IPS-18c (cell line): ENCODE measurements at regions not wholly inside any gene's neighbourhood (a gene's known extent, or its start where the extent isn't known, plus 50 kb on each side); places are given as distances from the start of the nearest gene placed in this dataset.

ENCODE experiments used
- H3K4me3 ChIP-seq: 2 replicates; pipeline ENCODE4 v1.7.0; 2013; ENCODE audit warnings: low read depth, mild to moderate bottlenecking, low read length, moderate library complexity; ENCODE audit not compliant: insufficient read depth
- H3K9me3 ChIP-seq: one replicate; pipeline ENCODE4 v1.6.1; 2013; ENCODE audit warnings: mild to moderate bottlenecking, low read length, moderate library complexity; ENCODE audit not compliant: control insufficient read depth, insufficient read depth

- H3K4me3 ChIP-seq = no peak overlapping the region
- no peaks in the 10 kb centered on the region for H3K9me3 ChIP-seq
Observed at GRCh38 chr1:200329208-200329882, 80.5 kb downstream of the ZNF281 start.

DNA sequence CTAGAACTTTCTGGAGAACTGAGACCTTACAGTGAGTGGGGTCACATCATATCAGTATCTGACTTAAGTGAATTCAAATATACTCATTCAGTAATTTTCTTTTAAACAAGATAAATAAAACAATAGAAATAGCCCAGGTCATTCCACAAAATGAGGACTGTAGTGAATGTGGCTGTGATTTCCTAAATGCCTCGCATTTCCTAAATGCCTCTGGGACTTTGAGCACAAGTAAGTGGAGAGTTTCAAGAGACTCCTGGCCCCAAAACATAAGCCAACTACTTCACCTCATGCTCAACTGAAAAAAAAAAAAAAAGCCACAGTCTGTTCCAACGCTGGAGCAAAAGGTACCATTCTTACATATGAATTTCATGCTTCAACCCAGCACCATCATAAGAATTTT, 81.5 kb downstream of the ZNF281 start:
- Histone ChIP-seq H3K4me3 (no peak overlapping the region), H3K9me3 (peaks cover 2% of the 10 kb centered on the region)

DNA sequence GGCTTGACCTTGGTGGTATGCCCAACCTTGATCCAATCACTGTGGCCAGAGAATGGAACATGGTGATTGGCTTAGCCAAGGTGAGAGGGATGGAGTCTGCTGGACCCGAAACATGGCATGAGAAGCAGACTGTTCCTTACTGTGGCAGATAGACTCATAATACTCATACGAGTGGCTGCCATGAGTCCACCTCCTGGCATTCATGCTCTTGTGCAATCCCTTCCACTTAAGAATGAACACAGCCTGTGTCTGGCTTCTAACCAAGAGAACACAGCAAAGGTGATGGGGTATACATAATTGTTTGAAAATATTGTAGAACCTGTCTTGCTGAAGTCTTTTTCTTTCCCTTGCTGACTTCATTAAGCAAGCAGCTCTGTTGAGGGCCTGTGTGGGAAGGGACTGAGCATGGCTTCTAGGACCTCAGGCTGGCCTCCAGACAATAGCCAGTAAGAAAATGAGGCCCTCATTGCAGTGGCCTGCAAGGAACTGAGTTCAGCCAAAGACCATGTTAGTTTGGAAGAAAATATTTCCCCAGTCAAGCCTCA, 85.9 kb downstream of the ZNF281 start:
- Histone ChIP-seq H3K9me3 (peaks cover 2% of the 10 kb centered on the region), H3K4me3 (no peak overlapping the region)

DNA sequence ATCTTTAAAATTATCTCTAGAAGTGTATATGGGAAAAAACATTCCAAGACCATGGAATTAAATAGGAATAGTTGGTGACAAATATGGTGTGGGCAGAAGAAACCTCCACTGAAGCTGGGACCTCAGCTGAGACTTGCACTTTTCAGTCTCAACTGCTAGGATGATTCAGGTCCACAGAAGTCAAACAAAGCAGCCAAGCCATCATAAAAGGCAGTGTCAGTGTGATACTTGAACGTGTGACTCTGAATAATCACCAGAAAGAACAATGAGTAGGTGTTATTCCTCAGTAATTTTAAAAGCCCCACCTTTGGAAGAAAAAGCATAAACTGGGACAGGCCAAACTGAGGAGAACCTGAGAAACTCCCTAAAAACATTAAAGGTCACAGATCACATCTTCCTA, 90.7 kb downstream of the ZNF281 start:
- Histone ChIP-seq H3K4me3 (no peak overlapping the region), H3K9me3 (peaks cover 2% of the 10 kb centered on the region)

DNA sequence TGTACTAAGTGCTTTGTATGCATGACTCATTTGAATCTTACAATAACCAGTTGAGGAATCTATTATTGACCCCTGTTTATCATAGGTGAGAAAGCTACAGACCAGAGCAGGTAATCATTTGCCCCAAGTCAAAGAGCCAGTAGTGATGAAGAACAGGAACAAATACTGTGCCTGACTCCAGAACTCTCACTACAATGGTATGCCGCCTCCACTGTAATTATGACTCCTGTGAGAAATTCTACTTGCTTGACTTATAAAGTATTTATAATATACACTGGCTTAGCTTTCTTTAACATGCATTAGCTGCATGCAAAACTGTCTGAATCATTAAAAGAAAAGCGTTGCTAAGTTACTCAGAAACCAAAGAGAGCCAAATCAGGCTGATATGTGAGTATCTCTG, 92.6 kb downstream of the ZNF281 start:
- Histone ChIP-seq H3K9me3 (no peaks in the 10 kb centered on the region), H3K4me3 (no peak overlapping the region)

GRCh38 chr1:200316148-200316803, 93.6 kb downstream of the ZNF281 start:
- no peaks in the 10 kb centered on the region for H3K9me3 ChIP-seq

DNA sequence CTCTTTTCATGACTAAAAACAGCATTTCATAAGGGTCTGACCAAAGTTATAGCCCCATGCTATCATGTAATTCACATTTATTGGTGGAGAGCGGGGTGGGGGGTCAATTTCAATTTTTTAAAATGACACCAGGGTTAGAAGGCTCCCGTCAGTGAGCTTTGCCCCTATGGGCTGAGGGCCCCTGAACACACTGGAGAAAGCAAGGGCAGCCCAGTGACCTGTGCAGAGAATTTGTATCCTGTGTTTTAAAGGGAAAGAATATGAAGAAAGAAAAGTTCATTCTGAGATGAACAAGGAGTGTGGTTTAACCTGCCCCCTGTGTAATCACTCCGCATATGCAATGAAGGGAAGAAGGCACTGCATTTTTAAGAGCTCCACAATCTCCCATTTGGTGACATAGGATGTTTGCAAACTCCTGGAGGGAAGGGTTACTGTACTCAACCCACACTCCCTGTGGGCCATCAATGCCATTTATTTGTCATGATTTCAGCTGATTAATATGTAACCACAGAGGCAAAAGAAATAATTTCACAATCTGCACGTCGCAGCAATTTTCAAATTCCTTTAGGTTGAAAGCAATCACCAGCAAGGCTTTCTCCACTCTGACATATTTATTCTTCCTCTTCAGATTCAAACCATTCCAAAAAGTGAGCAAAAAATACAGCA, 95.6 kb downstream of the ZNF281 start:
- no peak overlapping the region for H3K4me3 ChIP-seq
- H3K9me3 ChIP-seq = no peaks in the 10 kb centered on the region

More at GRCh38 chr1:200316148-200316803, 93.6 kb downstream of the ZNF281 start:
- no peak overlapping the region for H3K4me3 ChIP-seq

- no peak overlapping the region for H3K4me3 ChIP-seq
- H3K9me3 ChIP-seq = no peaks in the 10 kb centered on the region
Observed at GRCh38 chr1:200311256-200311655, 98.6 kb downstream of the ZNF281 start.

GRCh38 chr1:200310824-200311223, 99.0 kb downstream of the ZNF281 start:
- Histone ChIP-seq H3K9me3 (no peaks in the 10 kb centered on the region), H3K4me3 (no peak overlapping the region)

GRCh38 chr1:200307755-200308066, 102.1 kb downstream of the ZNF281 start:
- no peaks in the 10 kb centered on the region for H3K9me3 ChIP-seq
- no peak overlapping the region for H3K4me3 ChIP-seq

DNA sequence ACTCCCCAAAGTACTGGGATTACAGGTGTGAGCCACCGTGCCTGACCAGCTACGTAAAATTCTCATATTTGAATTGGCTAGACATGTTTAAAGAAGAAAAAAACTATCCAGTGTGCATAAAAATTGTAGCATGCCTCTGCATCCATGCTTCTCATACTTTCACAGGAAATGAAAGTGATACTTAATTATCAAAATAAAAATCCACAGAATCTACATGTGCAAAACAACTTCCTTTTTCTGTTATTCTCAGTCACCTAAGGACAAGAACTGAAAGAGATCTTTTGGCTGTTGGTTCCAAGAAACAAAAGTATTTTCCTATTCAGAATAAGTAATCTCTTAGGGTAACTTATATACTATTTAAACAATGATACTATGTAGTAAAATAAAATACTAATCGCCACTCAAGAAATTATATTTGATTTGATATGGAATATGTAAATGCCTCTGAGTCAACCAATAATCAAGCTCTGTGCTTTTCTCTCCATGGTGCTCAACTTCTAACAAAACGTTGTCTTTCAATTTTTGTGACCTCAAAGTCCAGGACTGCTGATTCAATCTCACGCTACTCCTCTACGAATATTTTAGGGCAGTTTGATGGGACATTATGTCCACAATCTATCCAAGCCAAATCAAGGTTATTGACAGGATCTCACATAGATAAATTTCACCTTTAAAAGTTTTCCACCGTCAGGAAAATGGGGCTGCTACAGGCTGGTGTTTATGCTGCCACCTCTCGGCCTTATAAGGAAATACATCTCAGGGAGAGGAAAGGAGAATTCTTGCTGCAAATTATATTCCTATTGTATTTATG, 102.7 kb downstream of the ZNF281 start:
- Histone ChIP-seq H3K4me3 (no peak overlapping the region), H3K9me3 (no peaks in the 10 kb centered on the region)

DNA sequence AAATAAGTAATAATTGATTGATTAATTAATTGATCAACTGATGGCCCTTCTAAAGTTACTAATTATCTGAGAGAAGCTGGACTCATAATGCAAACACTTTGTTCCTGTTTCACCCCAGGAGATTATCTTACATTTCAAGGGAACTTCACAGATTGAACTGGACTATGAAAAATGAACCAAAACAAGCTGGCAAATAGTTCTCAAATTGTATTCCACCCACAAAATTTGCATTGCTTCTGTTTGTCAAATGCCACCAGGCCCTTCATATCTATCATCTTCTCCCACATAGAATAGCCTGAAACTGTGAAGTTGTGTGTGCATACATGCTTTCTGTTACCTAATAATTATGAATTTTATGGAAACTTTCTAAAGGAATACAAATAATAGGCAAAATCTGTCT, 104.0 kb downstream of the ZNF281 start:
- no peak overlapping the region for H3K4me3 ChIP-seq

DNA sequence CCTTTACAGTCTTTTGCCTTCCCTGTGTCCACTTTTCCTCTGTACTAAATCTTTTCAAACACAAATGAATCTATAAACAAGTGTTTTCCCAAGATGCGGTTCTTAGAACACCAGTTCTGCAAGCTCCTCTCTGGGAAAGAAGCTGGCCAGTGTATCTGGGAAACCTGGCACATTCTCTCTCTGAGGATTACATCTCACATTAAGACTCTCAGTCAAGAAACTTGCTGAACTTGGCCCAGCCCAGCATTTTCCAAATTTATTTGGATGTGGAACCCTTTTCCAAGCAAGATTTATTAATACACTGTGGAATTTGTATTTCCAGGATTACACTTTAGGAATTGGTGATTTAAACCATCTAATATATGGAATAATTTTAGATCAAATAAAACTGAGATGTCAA, 105.7 kb downstream of the ZNF281 start:
- Histone ChIP-seq H3K9me3 (no peaks in the 10 kb centered on the region), H3K4me3 (no peak overlapping the region)

More for the DNA sequence above, 104.0 kb downstream of the ZNF281 start:
- H3K9me3 ChIP-seq = no peaks in the 10 kb centered on the region

DNA sequence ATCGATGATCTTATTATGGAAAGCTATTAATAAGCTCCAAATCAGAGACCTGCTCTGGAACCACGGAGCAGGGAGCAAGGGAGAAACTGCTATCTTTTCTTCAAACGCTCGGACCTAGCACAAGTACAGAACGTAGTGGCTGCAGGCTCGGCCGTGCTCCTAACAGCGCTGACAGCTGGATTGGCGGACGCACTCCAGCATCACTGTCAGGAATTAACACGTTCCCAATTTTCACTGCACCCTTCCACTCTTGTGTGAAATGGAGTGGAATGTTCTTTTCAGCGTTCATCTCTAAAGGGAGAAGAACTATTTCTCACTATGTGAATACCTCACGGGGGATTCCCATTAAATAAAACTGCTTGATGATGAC, 106.9 kb downstream of the ZNF281 start:
- peak overlapping the region; percentile 55 for H3K4me3 ChIP-seq

DNA sequence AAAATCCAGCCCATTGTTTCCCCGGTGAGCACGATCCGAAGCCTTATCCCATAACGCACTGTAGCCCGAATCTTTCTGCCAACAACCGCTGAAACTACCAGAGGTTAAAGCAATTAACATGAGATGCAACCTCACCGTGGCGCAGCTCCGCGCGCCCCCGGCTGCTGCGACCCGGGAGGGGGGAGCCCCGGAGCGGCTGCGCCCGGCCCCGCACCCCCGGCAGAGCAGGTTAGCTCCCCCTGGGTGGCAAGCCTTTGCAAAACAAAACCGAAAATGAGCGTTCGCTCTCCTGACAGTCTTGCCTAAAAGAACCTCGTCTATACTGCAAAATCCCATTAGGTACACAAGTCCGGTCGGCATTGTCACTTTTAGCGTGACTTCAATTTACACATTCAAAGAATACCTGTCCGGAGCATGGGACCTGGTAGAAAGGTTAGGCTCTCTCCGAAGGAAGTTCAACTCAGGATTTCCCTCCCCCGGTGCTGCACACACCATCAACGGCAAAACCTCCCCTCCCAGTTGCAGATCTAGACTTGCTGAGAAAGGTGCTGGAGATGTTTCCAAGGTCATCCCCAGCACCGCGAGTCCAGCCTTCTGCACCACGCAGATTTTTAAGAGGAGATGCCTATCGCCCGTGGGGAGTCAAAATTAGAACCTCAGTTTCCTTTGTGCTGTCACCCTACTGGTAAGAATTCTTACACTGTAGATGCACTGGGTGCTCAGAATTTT, 107.5 kb downstream of the ZNF281 start:
- no peaks in the 10 kb centered on the region for H3K9me3 ChIP-seq
- H3K4me3 ChIP-seq = peak overlapping the region; percentile 55

More for the DNA sequence above, 106.9 kb downstream of the ZNF281 start:
- H3K9me3 ChIP-seq = no peaks in the 10 kb centered on the region

- Histone ChIP-seq H3K4me3 (no peak overlapping the region), H3K9me3 (no peaks in the 10 kb centered on the region)
Observed at GRCh38 chr1:200301152-200301551, 108.7 kb downstream of the ZNF281 start.

GRCh38 chr1:200299571-200299970, 110.3 kb downstream of the ZNF281 start:
- H3K9me3 ChIP-seq = no peaks in the 10 kb centered on the region
- H3K4me3 ChIP-seq = no peak overlapping the region
